ENCODE measurements at regions not wholly inside any gene's neighbourhood (a gene's known extent, or its start where the extent isn't known, plus 50 kb on each side); places are given as distances from the start of the nearest gene placed in this dataset.

- DNase-seq: no peak
Measured at GRCh38 chr4:137310593-137311490, 221.5 kb downstream of the PCDH18 start.

- no peak for DNase-seq
Measured at GRCh38 chr4:137310166-137310565, 222.1 kb downstream of the PCDH18 start.

- DNase-seq: no peak
Measured at GRCh38 chr4:137309424-137309823, 222.9 kb downstream of the PCDH18 start.

- no peak for DNase-seq
Measured at GRCh38 chr4:137307806-137308205, 224.5 kb downstream of the PCDH18 start.

- DNase-seq: no peak
Measured at GRCh38 chr4:137300776-137301175, 231.5 kb downstream of the PCDH18 start.

- DNase-seq: no peak
Measured at GRCh38 chr4:137299281-137299680, 233.0 kb downstream of the PCDH18 start.

- DNase-seq: no peak
Measured at GRCh38 chr4:137293281-137293680, 239.0 kb downstream of the PCDH18 start.

GRCh38 chr4:137283737-137284136, 248.6 kb downstream of the PCDH18 start:
- no peak for DNase-seq

- no peak for DNase-seq
Measured at GRCh38 chr4:137278431-137278830, 253.9 kb downstream of the PCDH18 start.

GRCh38 chr4:137274404-137274803, 257.9 kb downstream of the PCDH18 start:
- DNase-seq: no peak

- DNase-seq: no peak
Measured at GRCh38 chr4:137267024-137267423, 265.3 kb downstream of the PCDH18 start.

GRCh38 chr4:137266511-137266910, 265.8 kb downstream of the PCDH18 start:
- DNase-seq: no peak

GRCh38 chr4:137263206-137263605, 269.1 kb downstream of the PCDH18 start:
- DNase-seq: no peak

GRCh38 chr4:137253949-137254348, 278.3 kb downstream of the PCDH18 start:
- no peak for DNase-seq

- DNase-seq: no peak
Measured at GRCh38 chr4:137249112-137249511, 283.2 kb downstream of the PCDH18 start.

- DNase-seq: peak; percentile 49
Measured at GRCh38 chr4:137238456-137239162, 293.7 kb downstream of the PCDH18 start.

GRCh38 chr4:137226900-137227299, 305.4 kb downstream of the PCDH18 start:
- no peak for DNase-seq

- DNase-seq: no peak
Measured at GRCh38 chr4:137226221-137226620, 306.1 kb downstream of the PCDH18 start.

GRCh38 chr4:137213372-137214173, 318.7 kb downstream of the PCDH18 start:
- no peak for DNase-seq

- DNase-seq: no peak
Measured at GRCh38 chr4:137212601-137213000, 319.7 kb downstream of the PCDH18 start.

- DNase-seq: no peak
Measured at GRCh38 chr4:137209240-137209639, 323.1 kb downstream of the PCDH18 start.

GRCh38 chr4:137206781-137207180, 325.5 kb downstream of the PCDH18 start:
- no peak for DNase-seq

GRCh38 chr4:137203601-137204000, 328.7 kb downstream of the PCDH18 start:
- DNase-seq: no peak
